HG03280 (cell line): ENCODE measurements at regions not wholly inside any gene's neighbourhood (a gene's known extent, or its start where the extent isn't known, plus 50 kb on each side); places are given as distances from the start of the nearest gene placed in this dataset.

Source experiments
- ATAC-seq: cut with Tn5 transposase; IDR thresholded peaks from one replicate; pipeline ENCODE4 v1.9.1; 2021; ENCODE audit warnings: mild to moderate bottlenecking, moderate library complexity; ENCODE audit not compliant: unreplicated experiment

DNA sequence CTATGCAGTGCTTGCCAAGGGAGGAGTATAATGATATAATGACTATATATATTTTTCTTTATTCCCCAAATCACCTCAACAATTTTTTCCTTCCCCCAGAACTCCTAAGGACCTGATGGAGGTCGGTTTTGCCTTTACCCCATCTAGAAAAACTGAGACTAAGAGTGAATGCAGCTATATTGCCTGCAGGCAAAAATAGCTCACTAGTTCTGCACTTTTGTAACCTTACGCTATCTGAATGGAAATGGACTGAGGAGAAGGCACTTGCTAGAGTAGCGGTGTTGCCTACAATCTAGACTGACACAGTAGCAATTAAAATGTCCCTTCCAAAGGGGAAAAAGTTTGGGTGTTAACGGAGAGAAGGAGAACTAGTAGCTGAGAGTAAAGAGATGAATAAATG, 379.5 kb upstream of the SEMA6D start:
- ATAC-seq = no peak

DNA sequence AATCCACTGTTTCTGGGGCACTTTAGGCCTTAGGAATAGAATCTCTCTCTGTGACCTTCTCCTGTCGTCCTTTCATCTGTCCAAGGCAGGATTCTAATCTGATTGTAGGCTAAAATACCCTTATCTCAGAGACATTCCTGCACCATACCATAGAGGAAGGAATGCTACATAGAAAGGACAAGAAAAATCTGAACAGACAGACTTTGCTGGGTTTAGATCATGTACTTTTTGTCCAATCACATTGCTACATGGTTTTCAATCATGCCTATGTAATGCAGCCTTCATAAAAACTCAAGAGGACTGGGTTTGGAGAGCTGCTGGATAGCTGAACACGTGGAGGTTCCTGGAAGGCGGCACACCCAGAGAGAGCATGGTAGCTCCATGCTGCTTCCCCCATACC, 378.5 kb upstream of the SEMA6D start:
- ATAC-seq = no peak

DNA sequence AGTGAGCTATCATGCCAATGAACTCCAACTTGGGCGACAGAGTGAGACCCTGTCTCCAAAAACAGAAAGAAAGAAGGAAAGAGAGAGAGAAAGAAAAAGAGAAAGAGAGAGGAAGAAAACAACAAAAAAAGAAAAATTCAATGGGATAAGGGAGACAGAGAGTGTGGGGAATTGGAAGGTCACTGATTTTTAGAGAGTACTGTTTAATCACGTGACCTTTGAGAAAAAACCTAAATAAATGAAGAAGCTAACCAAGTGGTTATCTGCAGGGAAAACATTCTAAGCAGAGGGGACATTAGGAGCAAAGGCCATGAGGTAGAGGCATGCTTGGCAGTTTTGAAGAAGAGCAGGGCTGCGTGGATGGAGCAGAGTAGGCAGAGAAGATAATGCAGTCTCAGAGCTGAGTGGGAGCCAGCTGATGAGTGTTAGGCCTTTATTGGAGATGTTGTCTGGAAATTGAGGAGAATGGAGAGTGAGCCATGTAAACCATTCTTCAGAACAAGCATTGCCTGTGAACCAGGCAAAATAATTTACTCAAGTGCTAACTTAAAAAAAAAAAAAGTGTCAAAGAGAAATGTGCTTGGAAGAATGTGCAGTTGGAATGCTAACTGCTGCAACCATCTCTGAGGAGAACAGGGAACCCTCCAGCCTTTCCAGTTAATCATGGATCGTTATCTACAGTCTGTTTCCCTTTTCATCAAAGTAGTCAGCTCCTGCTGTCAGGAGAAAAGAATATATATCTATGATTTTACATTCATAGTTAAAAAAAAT, 377.3 kb upstream of the SEMA6D start:
- no peak for ATAC-seq

DNA sequence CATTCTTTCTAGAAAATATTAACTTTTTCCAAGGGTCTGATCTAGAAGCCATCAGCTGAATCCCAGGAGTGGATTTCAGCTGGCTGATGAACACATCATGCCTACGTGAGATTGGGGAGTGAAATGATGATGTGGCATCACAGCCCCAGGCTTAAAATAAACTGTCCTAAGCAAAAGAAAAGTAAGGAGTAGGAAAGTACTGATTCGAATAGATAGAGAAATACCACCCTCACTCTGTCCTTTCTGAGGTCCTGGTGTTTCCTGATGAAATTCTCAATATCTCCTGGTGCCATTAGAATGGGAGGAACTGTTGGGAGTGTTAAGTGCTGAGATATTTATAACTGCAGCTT, 376.8 kb upstream of the SEMA6D start:
- ATAC-seq = no peak

DNA sequence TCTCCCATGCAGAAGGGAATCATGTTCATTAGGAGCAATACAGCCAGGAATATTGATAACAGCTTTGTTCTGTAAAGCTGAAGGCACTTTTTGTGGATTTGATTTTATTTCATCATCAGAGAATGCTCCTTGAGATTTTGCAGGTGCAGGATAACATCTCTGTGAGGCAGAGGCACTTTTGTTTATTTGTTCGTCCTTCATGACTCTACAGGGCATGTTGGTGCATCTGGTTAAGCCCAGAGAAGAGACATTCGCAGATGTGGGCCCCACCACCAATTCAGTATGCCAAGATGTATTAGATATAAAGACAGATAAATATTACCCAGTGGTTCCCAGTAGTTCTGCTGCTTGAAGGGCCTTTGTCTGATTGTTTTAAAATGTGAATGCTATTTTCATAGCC, 368.1 kb upstream of the SEMA6D start:
- ATAC-seq = no peak

DNA sequence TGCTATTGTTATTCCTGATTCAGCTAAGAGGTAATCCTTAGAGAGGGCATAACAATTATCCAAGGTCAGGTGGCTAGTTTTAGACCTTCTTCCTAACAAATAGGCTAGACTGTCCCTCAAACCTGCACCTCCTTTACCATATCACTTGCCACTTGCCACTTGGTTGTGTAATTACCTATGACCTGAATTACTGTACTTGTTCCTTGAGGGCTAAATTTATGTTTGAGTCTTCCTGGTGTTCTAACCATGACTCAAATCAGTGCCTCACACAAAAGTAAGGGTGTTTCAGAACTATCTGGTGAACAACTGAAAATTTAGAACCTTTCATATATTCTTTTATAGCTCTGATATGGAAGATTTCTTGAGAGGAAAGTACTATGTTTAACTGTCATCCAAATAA, 365.8 kb upstream of the SEMA6D start:
- no peak for ATAC-seq

DNA sequence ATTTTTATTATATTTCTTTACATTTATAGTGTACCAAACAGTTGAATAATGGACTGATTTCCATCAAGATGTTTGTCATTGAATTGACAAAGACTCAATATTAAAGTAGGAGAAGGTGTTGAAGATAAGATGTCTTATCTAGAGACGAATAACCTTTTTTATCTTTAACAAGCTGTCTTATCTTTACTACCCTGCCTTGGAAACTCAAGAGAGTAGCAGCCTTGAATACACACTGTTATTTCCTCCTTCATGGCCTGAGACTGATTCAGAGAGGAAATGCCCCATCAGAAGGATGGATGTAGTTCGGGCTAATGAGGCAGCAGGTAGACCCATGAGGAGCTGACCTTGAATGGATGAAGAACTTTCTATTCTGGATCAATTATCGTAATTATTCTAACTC, 365.1 kb upstream of the SEMA6D start:
- no peak for ATAC-seq

DNA sequence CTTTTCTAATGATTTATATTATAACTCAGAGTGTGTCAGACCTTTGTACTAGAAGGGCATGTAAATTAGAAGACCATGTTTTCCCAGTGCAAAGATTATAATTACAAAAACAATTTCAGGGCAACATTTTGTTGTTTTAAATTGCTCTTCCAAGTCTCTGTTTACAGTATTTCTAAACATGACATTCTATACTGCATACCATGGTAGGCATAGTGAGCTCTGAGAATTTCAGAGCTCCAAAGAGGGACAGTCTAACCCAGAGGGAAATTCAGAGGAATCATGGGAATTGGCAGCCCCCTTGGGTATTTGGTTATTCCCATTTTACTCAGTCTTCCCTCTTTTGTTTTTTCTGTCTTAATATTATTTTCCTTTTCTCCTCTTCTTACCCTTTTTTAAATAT, 361.5 kb upstream of the SEMA6D start:
- ATAC-seq = no peak

DNA sequence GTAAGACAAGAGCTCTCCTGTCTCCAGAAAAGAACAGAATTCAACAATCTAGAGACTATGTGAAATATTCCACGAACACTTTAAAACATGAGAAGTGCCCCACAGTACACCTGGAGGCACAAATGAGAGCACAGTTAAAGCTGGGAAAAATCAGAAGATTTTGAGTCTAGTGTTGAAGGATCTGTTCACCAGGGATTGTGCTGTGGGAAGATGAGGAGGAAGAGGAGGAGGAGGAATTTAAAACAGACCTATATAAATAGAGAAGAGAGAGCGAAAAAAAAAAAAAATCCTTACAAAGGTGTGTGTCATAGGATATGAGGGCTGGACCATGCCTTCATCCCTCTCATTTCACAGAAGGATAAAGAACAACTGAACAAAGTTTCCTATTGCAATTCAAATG, 361.0 kb upstream of the SEMA6D start:
- no peak for ATAC-seq

DNA sequence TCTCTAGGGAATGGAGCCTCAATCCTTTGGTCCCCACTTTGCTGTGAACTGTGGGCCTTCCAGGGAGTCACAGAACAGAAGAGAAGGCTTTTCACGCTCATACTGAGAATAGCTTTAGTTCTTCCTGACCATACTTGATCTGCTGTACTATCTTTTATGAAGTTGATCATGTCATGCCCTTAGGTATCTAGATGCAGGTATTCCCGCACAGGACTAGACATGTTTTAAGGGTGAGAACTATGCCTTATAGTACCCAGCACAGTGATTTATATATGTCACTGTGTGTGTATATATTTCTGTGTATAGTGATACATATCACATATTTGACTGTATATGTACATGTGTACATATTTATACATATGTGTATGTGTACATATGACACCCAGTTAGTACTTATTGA, 358.4 kb upstream of the SEMA6D start:
- no peak for ATAC-seq

DNA sequence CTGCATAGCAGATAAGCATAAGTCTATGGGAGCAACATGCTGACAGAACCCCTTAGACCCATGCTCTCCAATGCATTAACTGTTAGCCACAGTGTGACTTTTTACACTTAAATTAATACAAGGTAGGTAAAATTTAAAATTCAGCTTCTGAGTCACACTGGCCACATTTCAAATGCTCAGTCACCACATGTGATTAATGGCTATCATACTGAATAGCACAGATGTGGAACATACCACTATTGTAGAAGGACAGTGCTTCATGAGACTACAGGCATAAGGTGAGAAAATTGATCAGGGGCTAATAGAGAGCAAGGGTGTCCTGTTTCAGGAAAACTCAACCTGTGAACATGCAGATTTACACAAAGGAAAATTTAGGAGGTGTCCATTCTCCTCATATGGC, 357.0 kb upstream of the SEMA6D start:
- ATAC-seq = no peak

DNA sequence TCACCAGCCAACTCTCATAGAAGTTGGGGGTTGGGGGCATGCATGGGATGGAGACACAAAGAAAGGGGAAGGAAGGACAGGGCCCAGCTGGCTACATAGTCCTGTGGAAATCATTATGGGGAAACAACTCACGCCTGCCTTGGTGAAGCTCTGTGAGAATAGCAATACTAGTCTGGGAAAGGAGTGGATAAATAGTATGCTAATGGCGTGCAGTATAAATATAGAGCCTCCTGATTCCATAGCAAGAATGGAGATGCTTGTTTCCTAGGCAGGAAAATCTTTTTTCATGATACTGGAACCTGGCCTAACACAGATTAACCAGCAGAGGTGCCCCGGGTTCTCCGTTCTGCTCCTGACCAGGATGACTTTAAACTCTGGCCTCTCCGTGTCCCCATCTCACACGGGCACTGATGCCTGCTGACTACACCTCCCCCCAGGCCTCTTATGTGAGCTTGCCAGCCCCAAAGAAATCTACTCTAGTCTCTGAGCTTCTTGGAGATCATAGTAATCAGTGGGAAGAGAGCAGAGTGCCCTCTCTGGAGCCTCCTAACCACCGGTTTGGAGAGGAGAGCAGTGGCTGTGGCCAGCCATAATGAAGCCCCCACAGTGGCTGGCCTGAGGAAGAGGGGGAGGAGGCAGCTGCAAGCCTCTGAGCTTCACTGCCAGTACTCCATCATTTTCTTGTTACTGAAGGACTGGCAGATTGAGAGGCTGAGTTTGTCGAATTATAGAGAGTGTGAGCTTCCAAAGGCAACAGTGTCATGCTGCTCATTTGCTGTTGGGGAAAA, 355.0 kb upstream of the SEMA6D start:
- no peak for ATAC-seq

DNA sequence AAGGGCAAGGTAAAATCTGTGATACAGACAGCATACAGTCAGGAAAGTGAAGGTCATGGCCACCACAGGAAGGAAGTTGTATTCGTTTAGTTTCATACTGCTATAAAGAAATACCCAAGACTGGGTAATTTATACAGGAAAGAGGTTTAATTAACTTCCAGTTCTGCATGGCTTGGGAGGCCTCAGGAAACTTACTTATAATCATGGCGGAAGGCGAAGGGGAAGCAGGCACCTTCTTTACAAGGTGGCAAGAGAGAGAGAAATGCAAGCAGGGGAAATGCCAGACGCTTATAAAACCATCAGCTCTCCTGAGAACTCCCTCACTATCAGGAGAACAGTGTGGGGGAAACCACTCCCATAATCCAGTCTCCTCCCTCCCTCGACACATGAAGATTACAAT, 353.7 kb upstream of the SEMA6D start:
- no peak for ATAC-seq

DNA sequence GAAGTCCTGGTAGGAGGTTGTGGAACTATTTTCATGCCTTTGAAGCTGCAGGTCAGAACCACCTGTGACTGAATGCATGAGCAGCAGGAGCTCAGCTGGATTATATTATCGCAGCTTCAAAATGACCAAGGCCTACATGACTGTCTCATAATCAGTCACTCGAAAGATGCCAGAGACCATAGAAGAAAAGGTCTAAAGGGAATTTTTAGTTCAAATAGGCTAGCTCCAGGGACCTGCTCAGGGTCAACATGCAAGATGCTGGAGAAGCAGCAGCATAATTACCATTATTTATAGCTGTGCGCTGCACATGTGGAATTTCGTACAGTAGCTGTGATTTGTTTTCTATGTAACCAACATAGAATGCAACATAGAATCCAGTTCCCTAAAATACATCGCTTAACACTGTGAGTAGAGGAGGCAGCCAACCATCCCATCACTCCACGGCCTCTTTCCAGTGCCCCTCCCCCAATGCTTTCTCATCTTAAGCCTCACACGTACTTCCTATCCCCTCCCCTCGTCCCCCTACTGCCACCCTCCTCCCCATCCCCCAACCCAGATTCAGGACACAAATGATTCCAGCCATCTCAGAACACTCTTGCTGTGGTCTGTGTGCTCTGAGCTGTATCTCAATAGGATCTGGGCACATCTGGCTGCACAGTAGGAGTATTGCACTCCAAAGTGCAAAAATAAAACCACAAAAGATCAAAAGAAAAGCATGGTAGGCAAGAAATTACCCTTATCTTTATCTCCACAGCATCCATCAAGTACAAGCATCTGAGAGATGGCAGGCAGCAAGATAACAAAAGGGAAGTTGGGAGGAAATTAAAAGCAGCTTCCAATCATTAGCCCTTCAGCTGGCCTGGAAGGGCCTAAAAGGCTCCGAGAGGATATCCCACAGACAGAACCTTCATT, 352.8 kb upstream of the SEMA6D start:
- no peak for ATAC-seq

DNA sequence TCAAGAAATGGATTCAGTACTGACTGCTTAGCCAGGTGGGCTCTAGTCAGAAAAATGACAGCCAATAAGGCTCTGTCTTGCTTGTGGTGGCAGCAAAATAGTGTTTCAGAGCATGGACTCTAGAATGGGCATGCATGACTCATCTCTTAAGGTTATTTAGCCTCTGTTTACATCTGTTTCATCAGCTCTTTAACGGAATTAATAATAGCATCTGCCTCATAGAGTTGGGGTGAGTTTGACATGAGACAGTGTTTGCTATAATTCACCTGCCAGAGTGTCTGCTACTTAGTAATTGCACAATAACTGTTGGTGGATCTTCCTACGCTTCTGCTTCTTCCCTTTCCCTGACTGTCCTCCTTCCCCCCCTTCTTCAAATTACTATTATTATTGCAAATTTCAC, 350.4 kb upstream of the SEMA6D start:
- ATAC-seq = no peak

DNA sequence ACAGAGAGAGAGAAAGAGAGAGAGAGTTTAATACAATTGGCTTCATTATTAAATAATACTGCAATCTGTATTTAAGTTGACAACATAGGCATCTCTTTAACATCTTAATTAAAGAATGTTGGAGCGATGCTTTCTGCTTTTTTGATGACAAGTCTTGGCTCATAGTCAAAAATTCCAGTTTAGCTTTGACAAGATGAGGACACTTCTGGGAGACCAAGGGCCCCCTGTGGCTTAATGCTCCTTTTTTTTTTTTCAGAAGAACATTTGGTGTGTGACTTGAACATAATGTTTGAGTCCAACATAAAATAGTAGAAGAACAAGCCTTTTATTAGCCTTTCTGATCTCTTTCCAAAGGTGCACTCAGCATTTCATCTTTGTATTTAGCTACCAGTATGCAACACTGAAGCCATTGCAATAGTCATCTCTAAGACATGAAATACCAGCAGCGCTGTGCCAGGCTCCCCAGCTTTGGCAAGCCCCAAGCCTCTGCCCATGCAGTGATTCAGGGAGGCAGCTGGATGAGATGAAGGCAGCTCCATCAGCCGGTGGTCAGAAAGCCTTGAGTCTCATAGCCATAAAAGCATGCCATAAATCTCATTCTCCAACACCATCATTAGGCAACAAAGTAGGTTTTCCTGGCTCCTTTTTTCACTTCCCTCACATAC, 349.4 kb upstream of the SEMA6D start:
- no peak for ATAC-seq

DNA sequence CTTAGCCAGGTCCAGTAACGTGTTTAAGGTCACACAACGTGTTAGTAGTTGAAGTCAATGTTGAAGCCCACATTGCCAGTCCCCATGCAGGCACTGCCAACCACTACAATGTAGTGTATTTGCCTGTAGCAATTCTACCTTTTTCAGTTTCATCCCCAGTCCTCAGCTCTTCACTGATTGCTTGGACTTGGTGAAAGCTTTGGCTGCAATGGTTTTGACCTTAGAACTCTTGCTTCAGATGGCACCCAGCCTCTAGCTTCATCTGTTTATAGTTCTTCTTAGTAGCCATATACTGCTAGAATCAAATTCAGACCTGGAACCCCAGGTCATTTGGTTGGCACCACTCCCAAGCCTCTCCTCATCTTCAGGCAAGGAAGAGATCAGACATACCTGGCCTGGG, 345.4 kb upstream of the SEMA6D start:
- ATAC-seq = no peak

DNA sequence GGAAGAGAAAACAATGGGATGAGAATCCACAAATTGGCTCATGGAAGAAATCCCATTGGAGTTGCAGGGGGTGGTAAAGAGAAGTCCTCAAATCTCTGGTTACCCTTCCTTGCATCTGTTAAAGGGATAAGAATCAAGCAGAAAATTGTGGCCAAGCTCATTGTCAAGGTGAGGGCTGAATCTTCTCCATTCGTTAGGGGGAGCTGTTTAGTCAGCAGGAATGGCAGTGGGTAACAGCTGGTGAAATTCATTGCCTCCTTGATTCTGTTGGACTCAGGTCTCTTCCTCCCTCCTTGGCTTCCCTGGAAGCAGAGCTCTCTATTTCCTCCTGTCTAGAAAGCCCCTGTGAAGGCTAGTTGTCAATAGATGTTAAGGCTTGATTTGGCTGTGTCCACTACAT, 343.1 kb upstream of the SEMA6D start:
- ATAC-seq = no peak

DNA sequence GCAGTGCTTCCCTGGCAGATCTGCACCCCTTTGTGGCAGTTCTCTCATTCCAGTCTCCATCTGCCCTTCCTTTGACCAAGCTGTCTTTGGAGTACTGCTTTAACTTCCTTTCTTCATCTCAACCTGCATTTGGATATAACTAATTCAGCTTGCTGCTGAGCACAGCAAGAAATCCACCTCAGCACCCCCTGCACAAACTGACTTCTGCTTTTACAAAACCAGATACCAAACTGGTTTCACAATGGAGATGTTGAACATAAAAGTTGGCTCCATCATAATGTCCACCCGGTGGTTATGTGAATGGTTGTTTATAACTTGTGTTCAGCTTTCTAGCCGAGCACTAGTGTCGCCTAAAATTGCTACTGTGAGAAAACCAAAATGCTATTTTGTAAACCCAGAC, 341.1 kb upstream of the SEMA6D start:
- no peak for ATAC-seq

DNA sequence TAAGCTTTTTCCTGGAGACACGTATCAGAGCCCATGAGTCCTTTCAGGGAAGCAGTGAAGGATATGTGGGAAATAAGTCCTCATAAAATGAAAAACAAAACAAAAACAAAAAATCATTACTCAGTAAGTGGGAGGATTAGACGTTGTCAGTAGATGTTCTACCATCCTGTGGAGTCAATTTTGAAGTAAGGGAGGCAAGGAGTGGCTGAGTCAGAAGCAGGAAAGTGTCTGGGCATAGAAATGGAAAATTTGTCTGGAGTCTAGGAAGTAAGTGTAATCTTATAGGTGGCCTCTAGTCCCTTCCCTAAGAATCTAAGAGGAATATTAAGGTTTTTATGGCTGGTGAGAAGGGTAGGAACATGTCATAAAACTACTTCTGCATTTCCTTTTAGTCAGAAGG, 339.8 kb upstream of the SEMA6D start:
- no peak for ATAC-seq

DNA sequence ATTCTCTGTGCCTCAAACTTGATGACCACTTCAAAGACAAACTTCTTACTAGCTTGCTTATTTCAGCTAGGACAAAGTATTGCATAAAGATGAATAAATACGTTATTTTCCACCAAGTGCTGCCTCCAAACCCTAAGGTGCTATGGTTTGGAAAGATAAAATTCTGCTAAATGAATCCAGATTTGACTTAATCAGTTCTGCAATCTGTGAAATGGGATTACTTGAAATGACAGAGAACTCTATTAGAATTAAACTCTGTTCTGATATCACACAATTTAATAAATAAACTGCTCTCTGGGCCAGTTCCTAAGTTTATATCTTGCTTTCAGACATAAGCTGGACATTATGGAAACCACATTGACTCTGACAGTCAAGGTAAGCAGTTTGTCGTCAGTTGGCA, 338.8 kb upstream of the SEMA6D start:
- ATAC-seq = no peak
